Mesendoderm (in vitro differentiated cells): ENCODE measurements at regions not wholly inside any gene's neighbourhood (a gene's known extent, or its start where the extent isn't known, plus 50 kb on each side); places are given as distances from the start of the nearest gene placed in this dataset.
"Not testable (repeated sequence)": the region's sequence is repeated elsewhere in the genome, so short reads cannot be mapped to it uniquely, and the experiment has no call there.

Experiments
- DNase-seq: peaks from one replicate; pipeline ENCODE4 v3.0.0; 2013
- H2AK5ac ChIP-seq: 2 replicates; pipeline ENCODE4 v1.6.1; 2013; ENCODE audit warnings: low read length, inconsistent platforms
- H2BK120ac ChIP-seq: 2 replicates; pipeline ENCODE4 v1.6.1; 2013; ENCODE audit warnings: low read depth, mild to moderate bottlenecking, low read length, moderate library complexity, mixed read lengths
- H2BK15ac ChIP-seq: replicated peaks from 2 replicates; pipeline ENCODE4 v1.6.1; 2013; ENCODE audit warnings: low read depth, mild to moderate bottlenecking, moderate library complexity
- H2BK5ac ChIP-seq: 2 replicates; pipeline ENCODE4 v1.6.1; 2013; ENCODE audit warnings: low read length, inconsistent platforms
- H3K18ac ChIP-seq: 2 replicates; pipeline ENCODE4 v1.6.1; 2013; ENCODE audit warnings: mild to moderate bottlenecking, low read length, mixed read lengths
- H3K23ac ChIP-seq: one replicate; pipeline ENCODE4 v1.6.1; 2013; ENCODE audit warnings: low read length
- H3K27ac ChIP-seq: 2 replicates; pipeline ENCODE4 v1.5.1; 2013; ENCODE audit warnings: low read depth, mild to moderate bottlenecking, inconsistent platforms, low read length, moderate library complexity
- H3K27me3 ChIP-seq: 2 replicates; pipeline ENCODE4 v1.6.1; 2013; ENCODE audit warnings: low read length, control low read depth, mild to moderate bottlenecking, inconsistent platforms; ENCODE audit not compliant: insufficient read depth, poor library complexity
- H3K36me3 ChIP-seq: 2 replicates; pipeline ENCODE4 v1.6.1; 2013; ENCODE audit warnings: low read length, inconsistent platforms; ENCODE audit not compliant: control insufficient read depth, insufficient read depth
- H3K4ac ChIP-seq: one replicate; pipeline ENCODE4 v1.6.1; 2013; ENCODE audit warnings: low read depth, mild to moderate bottlenecking, low read length, moderate library complexity
- H3K4me1 ChIP-seq: 2 replicates; pipeline ENCODE4 v1.6.1; 2013; ENCODE audit warnings: low read depth, low read length, inconsistent platforms; ENCODE audit not compliant: control insufficient read depth
- H3K4me2 ChIP-seq: 2 replicates; pipeline ENCODE4 v1.6.1; 2013; ENCODE audit warnings: low read length
- H3K4me3 ChIP-seq: 2 replicates; pipeline ENCODE4 v1.5.1; 2013; ENCODE audit warnings: mild to moderate bottlenecking, low read length
- H3K56ac ChIP-seq: one replicate; pipeline ENCODE4 v1.6.1; 2013; ENCODE audit warnings: low read length
- H3K79me1 ChIP-seq: 2 replicates; pipeline ENCODE4 v1.6.1; 2013; ENCODE audit warnings: low read length, inconsistent platforms
- H3K79me2 ChIP-seq: 2 replicates; pipeline ENCODE4 v1.6.1; 2013; ENCODE audit warnings: mild to moderate bottlenecking, low read length; ENCODE audit not compliant: control insufficient read depth, insufficient read depth
- H3K9ac ChIP-seq: 2 replicates; pipeline ENCODE4 v1.6.1; 2013; ENCODE audit warnings: low read length, inconsistent platforms
- H4K5ac ChIP-seq: one replicate; pipeline ENCODE4 v1.6.1; 2013; ENCODE audit warnings: low read length
- H4K8ac ChIP-seq: one replicate; pipeline ENCODE4 v1.6.1; 2013; ENCODE audit warnings: low read depth, mild to moderate bottlenecking, control low read depth, low read length, moderate library complexity
- WGBS: extraction: QIAGEN DNeasy Blood & Tissue Kit; methylation state at CpG from one replicate; pipeline ENCODE4 v1.1.7; 2013; ENCODE audit warnings: low lambda C conversion rate, missing lambda C conversion rate; ENCODE audit not compliant: insufficient coverage; ENCODE audit errors: extremely low coverage; 5-methylcytosine and 5-hydroxymethylcytosine counted together

DNA sequence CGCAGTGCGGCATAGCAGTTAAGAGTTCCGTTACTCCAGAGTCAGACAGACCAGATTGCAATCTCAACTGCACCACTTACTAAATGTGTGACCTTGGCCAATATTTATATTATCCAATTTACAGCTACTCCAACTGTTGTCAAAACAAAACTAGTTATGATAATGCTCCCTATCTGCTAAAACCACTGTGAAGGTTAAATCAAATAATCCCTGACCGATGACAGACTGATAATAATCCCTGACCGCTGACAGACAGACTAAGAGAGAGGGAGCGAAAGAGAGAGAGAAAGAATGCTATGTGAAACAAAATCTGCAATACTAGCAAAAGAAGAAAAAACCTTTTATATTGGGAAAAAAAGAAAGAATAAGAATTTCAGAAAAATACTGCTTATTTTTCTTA lies 204.1 kb upstream of the ZNF322 start:
- not testable (repeated sequence) for H3K18ac ChIP-seq, H3K4me2 ChIP-seq, H3K27ac ChIP-seq, H3K27me3 ChIP-seq, H4K8ac ChIP-seq, H3K36me3 ChIP-seq, H3K79me1 ChIP-seq, H3K56ac ChIP-seq, H3K4me3 ChIP-seq, H3K4me1 ChIP-seq, H2BK15ac ChIP-seq, H4K5ac ChIP-seq, H3K9ac ChIP-seq, H3K79me2 ChIP-seq, H2AK5ac ChIP-seq, H2BK5ac ChIP-seq, H3K4ac ChIP-seq, H2BK120ac ChIP-seq, H3K23ac ChIP-seq, DNase-seq
- WGBS, result no CpG with 5 or more reads among the region's 6 CpGs

DNA sequence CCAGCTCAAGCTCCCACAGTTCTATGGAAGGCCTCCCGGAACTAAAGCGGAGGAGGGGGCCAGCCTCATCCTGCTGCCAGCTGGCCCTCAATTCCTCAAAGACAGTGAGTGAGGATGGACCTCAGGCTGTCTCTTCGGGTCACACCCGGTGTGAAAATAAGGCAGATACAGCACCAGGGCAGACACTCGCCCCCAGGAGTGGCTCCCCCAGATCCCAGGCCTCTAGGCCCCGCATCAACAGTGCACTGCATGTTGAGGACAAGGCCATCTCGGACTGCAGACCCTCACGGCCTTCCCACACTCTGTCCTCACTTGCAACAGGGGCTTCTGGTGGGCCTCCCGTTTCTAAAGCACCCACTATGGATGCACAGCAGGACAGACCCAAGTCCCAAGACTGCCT lies 239.2 kb upstream of the ZNF322 start:
- H2BK15ac ChIP-seq, H3K36me3 ChIP-seq: not testable (repeated sequence)

GRCh38 chr6:26924206-26924605 lies 264.7 kb upstream of the ZNF322 start:
- not testable (repeated sequence) for H3K4me3 ChIP-seq, H3K79me1 ChIP-seq, H4K5ac ChIP-seq, H2BK120ac ChIP-seq, H3K4me1 ChIP-seq, H3K27me3 ChIP-seq, DNase-seq, H2BK5ac ChIP-seq, H3K4ac ChIP-seq, H3K18ac ChIP-seq, H4K8ac ChIP-seq, H2BK15ac ChIP-seq, H3K79me2 ChIP-seq, H3K36me3 ChIP-seq, H2AK5ac ChIP-seq, H3K56ac ChIP-seq, H3K27ac ChIP-seq, H3K9ac ChIP-seq, H3K23ac ChIP-seq, H3K4me2 ChIP-seq
- WGBS, result no CpG with 5 or more reads among the region's 2 CpGs

More for the DNA sequence above, 239.2 kb upstream of the ZNF322 start:
- H3K27me3 ChIP-seq, H4K8ac ChIP-seq, H3K4me2 ChIP-seq, H3K56ac ChIP-seq, H3K4me3 ChIP-seq, H3K9ac ChIP-seq, H3K23ac ChIP-seq, H3K4ac ChIP-seq, H2BK120ac ChIP-seq, H3K79me2 ChIP-seq, H3K79me1 ChIP-seq, H2AK5ac ChIP-seq, H3K4me1 ChIP-seq, H2BK5ac ChIP-seq, H3K27ac ChIP-seq, H3K18ac ChIP-seq, H4K5ac ChIP-seq, DNase-seq: not testable (repeated sequence)
- no CpG with 5 or more reads among the region's 9 CpGs for WGBS

DNA sequence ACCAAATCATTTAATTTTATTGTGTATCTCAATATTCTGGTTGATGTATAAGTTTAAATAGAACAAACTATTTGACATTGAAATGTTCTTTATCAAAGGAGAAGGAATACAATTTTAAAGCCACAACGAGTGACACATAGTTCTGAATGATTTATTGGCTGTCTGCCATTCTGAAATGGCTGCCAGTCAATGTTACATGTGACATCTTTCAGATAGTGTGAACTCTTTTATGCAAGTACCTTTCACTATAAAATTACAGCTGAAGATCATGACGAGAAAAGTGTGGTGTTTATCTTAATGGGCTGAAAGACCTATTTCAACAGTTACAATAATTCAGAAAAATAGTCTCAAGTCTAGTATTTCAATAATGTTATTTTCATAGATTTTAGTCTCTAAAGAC lies 268.6 kb upstream of the ZNF322 start:
- H3K4me3 ChIP-seq, H3K27me3 ChIP-seq, H3K4me1 ChIP-seq, H2BK120ac ChIP-seq, H3K23ac ChIP-seq, H3K4ac ChIP-seq, H2AK5ac ChIP-seq, H4K8ac ChIP-seq, DNase-seq, H2BK15ac ChIP-seq, H3K36me3 ChIP-seq, H3K79me2 ChIP-seq, H3K9ac ChIP-seq, H3K27ac ChIP-seq, H2BK5ac ChIP-seq, H3K4me2 ChIP-seq, H3K18ac ChIP-seq, H4K5ac ChIP-seq, H3K56ac ChIP-seq, H3K79me1 ChIP-seq: not testable (repeated sequence)
- no CpG with 5 or more reads among the region's 2 CpGs for WGBS

DNA sequence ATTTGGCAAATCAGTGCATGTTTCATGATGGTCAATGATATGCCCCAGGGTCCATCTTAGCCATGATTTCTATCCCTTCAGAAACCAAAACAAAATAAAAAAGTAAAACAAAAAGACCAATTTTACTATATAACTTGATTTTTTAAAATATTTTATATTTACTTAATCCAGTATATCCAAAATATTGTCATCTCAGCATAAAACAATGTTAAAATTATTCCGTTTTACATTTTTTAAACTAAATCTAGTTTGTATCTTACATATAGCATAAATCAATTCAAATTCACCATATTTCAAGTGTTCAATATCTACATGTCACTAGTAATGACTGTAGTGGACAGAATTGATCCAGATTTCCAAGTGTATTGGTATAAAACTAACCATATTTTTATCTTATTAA lies 277.7 kb upstream of the ZNF322 start:
- not testable (repeated sequence) for H3K56ac ChIP-seq, H3K18ac ChIP-seq, H3K27me3 ChIP-seq, H2BK120ac ChIP-seq, H3K79me2 ChIP-seq, H3K36me3 ChIP-seq, H4K5ac ChIP-seq, H2BK5ac ChIP-seq, H3K4me3 ChIP-seq, DNase-seq, H4K8ac ChIP-seq, H2AK5ac ChIP-seq, H3K4ac ChIP-seq, H3K9ac ChIP-seq, H2BK15ac ChIP-seq, H3K4me2 ChIP-seq, H3K4me1 ChIP-seq, H3K23ac ChIP-seq, H3K79me1 ChIP-seq, H3K27ac ChIP-seq
- no CpG with 5 or more reads among the region's 1 CpG for WGBS

- H3K18ac ChIP-seq, H3K79me2 ChIP-seq, H3K23ac ChIP-seq, H2BK5ac ChIP-seq, H3K79me1 ChIP-seq, H3K36me3 ChIP-seq, H3K9ac ChIP-seq, H2BK15ac ChIP-seq, H3K4me1 ChIP-seq, DNase-seq, H2AK5ac ChIP-seq, H4K5ac ChIP-seq, H3K4me2 ChIP-seq, H3K56ac ChIP-seq, H3K27ac ChIP-seq, H4K8ac ChIP-seq, H3K27me3 ChIP-seq, H2BK120ac ChIP-seq, H3K4me3 ChIP-seq, H3K4ac ChIP-seq: not testable (repeated sequence)
- WGBS, result no CpG with 5 or more reads among the region's 3 CpGs
Measured at GRCh38 chr6:26951211-26951610, 291.7 kb upstream of the ZNF322 start.
